Stromal cell of bone marrow (primary cell): ENCODE measurements at regions not wholly inside any gene's neighbourhood (a gene's known extent, or its start where the extent isn't known, plus 50 kb on each side); places are given as distances from the start of the nearest gene placed in this dataset.
"Not testable (repeated sequence)": the region's sequence is repeated elsewhere in the genome, so short reads cannot be mapped to it uniquely, and the experiment has no call there.

Source experiments
- DNase-seq: peaks from one replicate; pipeline ENCODE4 v3.0.0-alpha.2; 2012; ENCODE audit warnings: low read depth

- no peak for DNase-seq
These were observed 691.1 kb upstream of the SPRY2 start for GRCh38 chr13:81031996-81032395.

GRCh38 chr13:81025091-81025490 lies 684.2 kb upstream of the SPRY2 start:
- DNase-seq: no peak

- DNase-seq: no peak
These were observed 680.4 kb upstream of the SPRY2 start for GRCh38 chr13:81021284-81021840.

- DNase-seq: no peak
These were observed 679.1 kb upstream of the SPRY2 start for GRCh38 chr13:81020010-81020409.

- DNase-seq: no peak
These were observed 678.0 kb upstream of the SPRY2 start for GRCh38 chr13:81018936-81019335.

- DNase-seq: peak; percentile 15
These were observed 676.7 kb upstream of the SPRY2 start for GRCh38 chr13:81017513-81018152.

GRCh38 chr13:81012031-81012430 lies 671.1 kb upstream of the SPRY2 start:
- DNase-seq: no peak

GRCh38 chr13:81001828-81002385 lies 661.0 kb upstream of the SPRY2 start:
- DNase-seq: no peak

GRCh38 chr13:80998603-80999002 lies 657.7 kb upstream of the SPRY2 start:
- not testable (repeated sequence) for DNase-seq

GRCh38 chr13:80989747-80990146 lies 648.8 kb upstream of the SPRY2 start:
- DNase-seq: no peak

- no peak for DNase-seq
These were observed 648.3 kb upstream of the SPRY2 start for GRCh38 chr13:80989241-80989640.

- no peak for DNase-seq
These were observed 647.6 kb upstream of the SPRY2 start for GRCh38 chr13:80988391-80989151.

- DNase-seq: peak; percentile 31
These were observed 638.2 kb upstream of the SPRY2 start for GRCh38 chr13:80979035-80979641.

GRCh38 chr13:80977168-80977567 lies 636.2 kb upstream of the SPRY2 start:
- DNase-seq: no peak

- no peak for DNase-seq
These were observed 635.0 kb upstream of the SPRY2 start for GRCh38 chr13:80975903-80976302.

GRCh38 chr13:80973721-80974120 lies 632.8 kb upstream of the SPRY2 start:
- no peak for DNase-seq

- no peak for DNase-seq
These were observed 632.0 kb upstream of the SPRY2 start for GRCh38 chr13:80972857-80973478.

GRCh38 chr13:80965097-80965496 lies 624.2 kb upstream of the SPRY2 start:
- no peak for DNase-seq

- no peak for DNase-seq
These were observed 621.9 kb upstream of the SPRY2 start for GRCh38 chr13:80962855-80963254.

- no peak for DNase-seq
These were observed 621.2 kb upstream of the SPRY2 start for GRCh38 chr13:80962173-80962572.

GRCh38 chr13:80957019-80957655 lies 616.2 kb upstream of the SPRY2 start:
- DNase-seq: no peak

- no peak for DNase-seq
These were observed 614.6 kb upstream of the SPRY2 start for GRCh38 chr13:80955501-80955900.
